Heart left ventricle (tissue), 13 donors: ENCODE measurements at regions not wholly inside any gene's neighbourhood (a gene's known extent, or its start where the extent isn't known, plus 50 kb on each side); places are given as distances from the start of the nearest gene placed in this dataset.

Experiments
- POLR2A ChIP-seq, 2 donors: fragments of 450-650 bp; IDR thresholded peaks; one replicate each; pipeline ENCODE4 v1.6.1; 2017; ENCODE audit warnings: antibody characterized with exemption in 2 of 2, mild to moderate bottlenecking in 2 of 2, moderate library complexity in 2 of 2
- TF ChIP-seq, protein P1 (sequence below), 12 donors: fragments of 200-600 bp; sonication (generic) in 4 of 12; IDR thresholded peaks; one replicate each; pipeline versions ENCODE4 v1.5.0 to v1.8.0; 2018 to 2022; ENCODE audit warnings: antibody characterized with exemption in 12 of 12, mild to moderate bottlenecking in 5 of 12
- donor health status: ischemic (EF 13 %, LVEDD 7.1; RV severe dilation, severe dysfunction).
- donor health status: DM: no; HTN: yes; CAD: no.
- donor health status: DM: no; HTN: no; CAD: no.
- donor health status: ischemic (EF 25% LVEDD 6.9; RV normal size, moderate dysfunction).
- donor health status: ischemic (EF 25% LVEDD 5.7; RV mildly dilated, moderate dysfunction).
- donor health status: ischemic (EF 35%, LVEDD 5.7; RV mildly dilated, moderate dysfunction).
- donor health status: nonischemic (EF 11% LVEDD 7.7; RV severe dilation, severe dysfunction).
- donor health status: DM: yes; HTN: yes; CAD: no.
- donor health status: PGD.
- donor health status: ischemic (EF 29% LVEDD 5.4; RV normal size, mild dysfunction).
- donor health status: nonischemic (EF 23%, LVEDD 6.1; RV moderate dilation, normal function).

DNA sequence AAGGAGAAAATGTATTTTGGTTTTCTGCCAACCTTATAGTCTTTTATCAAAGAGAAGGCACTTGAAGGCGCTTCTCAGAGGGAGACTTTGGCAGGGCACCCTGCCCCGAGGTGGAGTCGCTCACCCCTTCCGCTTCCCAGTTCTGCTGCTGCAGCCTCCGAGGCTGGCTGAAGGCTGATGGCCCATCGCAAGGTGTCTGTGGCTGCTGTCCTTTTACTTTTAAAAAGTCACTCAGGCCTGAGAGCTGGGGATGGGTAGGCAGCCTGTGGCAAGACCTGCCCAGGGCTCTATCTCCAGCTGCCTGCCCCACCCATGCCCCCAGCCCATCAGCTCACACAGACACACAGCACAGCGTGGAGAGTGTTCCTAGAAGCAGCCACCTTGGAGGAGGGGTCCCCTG lies 206.6 kb upstream of the CST7 start:
- TF ChIP-seq, protein P1, sequence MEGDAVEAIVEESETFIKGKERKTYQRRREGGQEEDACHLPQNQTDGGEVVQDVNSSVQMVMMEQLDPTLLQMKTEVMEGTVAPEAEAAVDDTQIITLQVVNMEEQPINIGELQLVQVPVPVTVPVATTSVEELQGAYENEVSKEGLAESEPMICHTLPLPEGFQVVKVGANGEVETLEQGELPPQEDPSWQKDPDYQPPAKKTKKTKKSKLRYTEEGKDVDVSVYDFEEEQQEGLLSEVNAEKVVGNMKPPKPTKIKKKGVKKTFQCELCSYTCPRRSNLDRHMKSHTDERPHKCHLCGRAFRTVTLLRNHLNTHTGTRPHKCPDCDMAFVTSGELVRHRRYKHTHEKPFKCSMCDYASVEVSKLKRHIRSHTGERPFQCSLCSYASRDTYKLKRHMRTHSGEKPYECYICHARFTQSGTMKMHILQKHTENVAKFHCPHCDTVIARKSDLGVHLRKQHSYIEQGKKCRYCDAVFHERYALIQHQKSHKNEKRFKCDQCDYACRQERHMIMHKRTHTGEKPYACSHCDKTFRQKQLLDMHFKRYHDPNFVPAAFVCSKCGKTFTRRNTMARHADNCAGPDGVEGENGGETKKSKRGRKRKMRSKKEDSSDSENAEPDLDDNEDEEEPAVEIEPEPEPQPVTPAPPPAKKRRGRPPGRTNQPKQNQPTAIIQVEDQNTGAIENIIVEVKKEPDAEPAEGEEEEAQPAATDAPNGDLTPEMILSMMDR (IDR thresholded peaks at IDR 0.05), result no peak
- no peak for TF ChIP-seq POLR2A (IDR thresholded peaks at IDR 0.05)
